SU-DHL-6 (cell line): ENCODE measurements at regions not wholly inside any gene's neighbourhood (a gene's known extent, or its start where the extent isn't known, plus 50 kb on each side); places are given as distances from the start of the nearest gene placed in this dataset.

Experiments
- EZH2phosphoT487 ChIP-seq: fragments of 200-600 bp; sonication (generic), shearing (Covaris generic); conservative IDR thresholded peaks from 2 replicates; pipeline ENCODE4 v1.6.1; 2018; ENCODE audit warnings: mild to moderate bottlenecking, antibody characterized with exemption, low read length, moderate library complexity, mixed read lengths
- TF ChIP-seq, protein P1 (sequence below): fragments of 200-600 bp; sonication (generic); IDR thresholded peaks from one replicate; pipeline ENCODE4 v1.5.1; 2017; ENCODE audit warnings: antibody characterized with exemption, mild to moderate bottlenecking, low read length, moderate library complexity; ENCODE audit not compliant: insufficient read depth, poor library complexity, severe bottlenecking

DNA sequence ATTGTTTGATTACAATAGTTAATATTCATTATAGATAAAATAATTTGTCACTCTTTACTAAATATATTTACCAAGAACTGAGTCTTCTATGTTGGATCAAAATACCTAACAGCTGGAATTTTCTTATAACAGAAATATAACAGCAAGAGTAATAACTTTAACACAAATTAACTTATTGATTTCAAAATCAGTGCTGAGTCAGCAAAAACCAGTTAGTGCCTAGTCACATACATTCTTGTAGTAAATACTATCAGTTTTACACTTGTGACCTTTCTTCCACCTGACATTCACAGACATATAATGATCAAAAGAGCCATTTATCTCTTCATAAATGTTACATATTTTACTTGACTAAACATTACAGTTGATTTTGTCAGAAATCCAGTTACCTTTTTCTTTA lies 1141.4 kb upstream of the ADGRB3 start:
- TF ChIP-seq, protein P1, sequence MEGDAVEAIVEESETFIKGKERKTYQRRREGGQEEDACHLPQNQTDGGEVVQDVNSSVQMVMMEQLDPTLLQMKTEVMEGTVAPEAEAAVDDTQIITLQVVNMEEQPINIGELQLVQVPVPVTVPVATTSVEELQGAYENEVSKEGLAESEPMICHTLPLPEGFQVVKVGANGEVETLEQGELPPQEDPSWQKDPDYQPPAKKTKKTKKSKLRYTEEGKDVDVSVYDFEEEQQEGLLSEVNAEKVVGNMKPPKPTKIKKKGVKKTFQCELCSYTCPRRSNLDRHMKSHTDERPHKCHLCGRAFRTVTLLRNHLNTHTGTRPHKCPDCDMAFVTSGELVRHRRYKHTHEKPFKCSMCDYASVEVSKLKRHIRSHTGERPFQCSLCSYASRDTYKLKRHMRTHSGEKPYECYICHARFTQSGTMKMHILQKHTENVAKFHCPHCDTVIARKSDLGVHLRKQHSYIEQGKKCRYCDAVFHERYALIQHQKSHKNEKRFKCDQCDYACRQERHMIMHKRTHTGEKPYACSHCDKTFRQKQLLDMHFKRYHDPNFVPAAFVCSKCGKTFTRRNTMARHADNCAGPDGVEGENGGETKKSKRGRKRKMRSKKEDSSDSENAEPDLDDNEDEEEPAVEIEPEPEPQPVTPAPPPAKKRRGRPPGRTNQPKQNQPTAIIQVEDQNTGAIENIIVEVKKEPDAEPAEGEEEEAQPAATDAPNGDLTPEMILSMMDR, result no peak
- no peak for TF ChIP-seq EZH2phosphoT487
